H7 (cell line): ENCODE measurements at regions not wholly inside any gene's neighbourhood (a gene's known extent, or its start where the extent isn't known, plus 50 kb on each side); places are given as distances from the start of the nearest gene placed in this dataset.
"Not testable (repeated sequence)": the region's sequence is repeated elsewhere in the genome, so short reads cannot be mapped to it uniquely, and the experiment has no call there.

ENCODE experiments used
- DNase-seq: peaks from one replicate; pipeline ENCODE4 v3.0.0; 2012
- H3K27me3 ChIP-seq: 2 replicates; pipeline ENCODE4 v1.6.0; 2011; ENCODE audit warnings: mild to moderate bottlenecking, low read length; ENCODE audit not compliant: control insufficient read depth, insufficient read depth
- H3K36me3 ChIP-seq: replicated peaks from 2 replicates; pipeline ENCODE4 v1.5.1; 2011; ENCODE audit warnings: low read length; ENCODE audit not compliant: control insufficient read depth, insufficient read depth
- H3K4me3 ChIP-seq: 2 replicates; pipeline ENCODE4 v1.5.1; 2011; ENCODE audit warnings: low read depth, mild to moderate bottlenecking, control low read depth, low read length, moderate library complexity; ENCODE audit not compliant: insufficient read depth

- H3K27me3 ChIP-seq, result no peaks in the 10 kb centered on the region
- no peak overlapping the region for H3K4me3 ChIP-seq
- no peak for DNase-seq
- no peaks in the 10 kb centered on the region for H3K36me3 ChIP-seq
These were observed 636.2 kb upstream of the ST8SIA4 start for GRCh38 chr5:101539315-101539714.

DNA sequence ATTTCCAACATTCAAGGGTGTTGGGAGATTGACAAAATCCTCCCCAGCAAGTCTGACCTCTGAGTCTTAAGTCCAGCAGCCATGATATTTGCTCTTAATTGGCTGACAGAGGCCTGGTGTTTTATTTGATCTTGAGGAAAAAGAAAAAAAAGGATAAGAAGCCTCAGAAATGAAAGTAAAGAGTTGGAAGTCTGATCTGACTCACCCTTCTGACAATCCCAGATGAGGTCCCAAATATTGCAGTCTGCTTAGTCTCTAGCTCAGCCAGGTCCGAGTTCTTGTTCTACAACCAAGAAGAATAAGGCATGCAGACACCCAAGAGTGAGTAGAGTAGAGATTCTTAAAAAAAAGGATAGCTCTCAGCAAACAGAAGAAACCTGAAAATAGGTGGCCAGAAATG is 632.5 kb upstream of the ST8SIA4 start:
- Histone ChIP-seq H3K27me3 (no peaks in the 10 kb centered on the region), H3K4me3 (no peak overlapping the region), H3K36me3 (no peaks in the 10 kb centered on the region)
- no peak for DNase-seq

GRCh38 chr5:101534491-101535110 is 631.5 kb upstream of the ST8SIA4 start:
- Histone ChIP-seq H3K27me3 (no peaks in the 10 kb centered on the region), H3K4me3 (no peak overlapping the region), H3K36me3 (no peaks in the 10 kb centered on the region)
- no peak for DNase-seq

- Histone ChIP-seq H3K4me3 (no peak overlapping the region), H3K27me3 (no peaks in the 10 kb centered on the region), H3K36me3 (no peaks in the 10 kb centered on the region)
- DNase-seq, result no peak
These were observed 629.3 kb upstream of the ST8SIA4 start for GRCh38 chr5:101532430-101532829.

DNA sequence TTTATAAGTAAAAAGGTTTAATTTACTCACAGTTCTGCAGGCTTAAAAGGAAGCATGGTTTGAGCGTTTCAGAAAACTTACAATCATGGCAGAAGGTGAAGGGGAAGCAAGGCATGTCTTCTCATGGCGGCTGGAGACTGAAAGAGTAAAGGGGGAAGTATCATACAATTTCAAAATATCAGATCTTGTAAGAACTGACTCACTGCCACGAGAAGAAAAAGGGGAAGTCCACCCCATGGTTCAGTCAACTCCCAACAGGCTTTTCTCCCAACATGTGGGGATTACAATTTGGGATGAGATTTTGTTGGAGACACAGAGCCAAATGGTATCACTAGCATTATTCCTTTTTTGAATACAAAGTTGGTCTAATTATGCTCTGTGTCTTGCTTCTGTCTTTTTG is 627.9 kb upstream of the ST8SIA4 start:
- no peak overlapping the region for H3K4me3 ChIP-seq
- DNase-seq, result no peak
- H3K27me3 ChIP-seq, result no peaks in the 10 kb centered on the region
- no peaks in the 10 kb centered on the region for H3K36me3 ChIP-seq

- not testable (repeated sequence) for H3K4me3 ChIP-seq, H3K27me3 ChIP-seq, H3K36me3 ChIP-seq, DNase-seq
These were observed 626.0 kb upstream of the ST8SIA4 start for GRCh38 chr5:101529094-101529493.

- DNase-seq, result no peak
- no peaks in the 10 kb centered on the region for H3K36me3 ChIP-seq
- no peaks in the 10 kb centered on the region for H3K27me3 ChIP-seq
- H3K4me3 ChIP-seq, result no peak overlapping the region
These were observed 617.3 kb upstream of the ST8SIA4 start for GRCh38 chr5:101520417-101520816.

DNA sequence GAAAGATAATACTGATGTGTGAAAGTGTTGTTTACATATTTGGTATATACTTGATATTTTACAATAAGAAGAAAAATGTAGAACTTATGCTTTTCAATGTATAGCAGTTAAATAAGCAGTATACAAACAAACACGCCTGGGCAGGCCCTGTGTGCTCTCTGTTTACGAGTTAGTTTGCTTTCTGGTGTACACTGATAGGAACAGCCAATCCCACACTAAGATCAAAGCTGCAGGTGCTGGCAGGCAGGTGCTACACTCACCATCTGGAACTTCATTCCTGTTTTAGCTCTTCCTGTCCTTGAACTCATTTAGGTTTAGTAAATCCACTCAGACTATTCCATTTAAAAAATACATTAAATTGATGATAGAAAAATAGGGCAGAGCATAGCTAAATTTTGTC is 614.7 kb upstream of the ST8SIA4 start:
- Histone ChIP-seq H3K36me3 (no peaks in the 10 kb centered on the region), H3K27me3 (no peaks in the 10 kb centered on the region), H3K4me3 (no peak overlapping the region)
- no peak for DNase-seq

DNA sequence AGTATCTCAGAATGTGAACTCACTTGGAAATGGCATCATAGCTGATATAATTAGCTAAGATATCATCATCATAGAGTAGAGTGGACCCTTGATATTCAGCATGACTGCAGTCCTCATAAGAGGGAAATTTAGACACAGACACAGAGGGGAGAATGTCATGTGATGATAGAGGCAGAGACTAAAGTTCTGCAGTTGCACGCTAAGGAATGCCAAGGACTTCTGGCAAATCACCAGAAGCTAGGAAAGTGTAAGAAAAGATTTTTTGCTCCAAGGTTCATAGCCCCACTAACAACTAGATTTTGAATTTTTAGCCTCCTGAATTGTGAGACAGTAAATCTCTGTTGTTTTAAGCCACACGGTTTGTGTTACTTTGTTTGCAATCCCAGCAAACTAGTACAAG is 612.6 kb upstream of the ST8SIA4 start:
- Histone ChIP-seq H3K4me3 (no peak overlapping the region), H3K36me3 (no peaks in the 10 kb centered on the region), H3K27me3 (no peaks in the 10 kb centered on the region)
- no peak for DNase-seq

DNA sequence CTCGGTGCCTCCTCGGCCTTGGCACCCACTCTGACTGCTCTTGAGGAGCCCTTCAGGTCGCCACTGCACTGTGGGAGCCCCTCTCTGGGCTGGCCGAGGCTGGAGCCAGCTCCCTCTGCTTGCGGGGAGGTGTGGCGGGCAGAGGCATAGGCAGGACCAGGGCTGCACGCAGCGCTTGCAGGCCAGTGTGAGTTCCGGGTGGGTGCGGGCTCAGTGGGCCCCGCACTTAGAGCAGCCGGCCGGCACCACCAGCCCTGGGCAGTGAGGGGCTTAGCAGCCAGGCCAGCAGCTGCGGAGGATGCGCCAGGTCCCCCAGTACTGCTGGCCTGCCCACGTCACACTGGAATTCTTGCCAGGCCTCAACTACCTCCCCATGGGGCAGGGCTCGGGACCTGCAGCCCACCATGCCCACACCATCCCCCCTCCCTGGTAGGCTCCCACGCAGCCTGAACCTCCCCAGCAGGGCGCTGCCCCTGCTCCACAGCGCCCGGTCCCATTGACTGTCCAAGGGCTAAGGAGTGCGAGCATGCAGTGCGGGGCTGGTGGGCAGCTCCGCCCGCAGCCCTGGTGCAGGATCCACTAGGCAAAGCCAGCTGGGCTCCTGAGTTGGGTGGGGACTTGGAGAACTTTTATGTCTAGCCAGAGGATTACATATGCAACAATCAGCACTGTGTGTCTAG is 602.9 kb upstream of the ST8SIA4 start:
- H3K36me3 ChIP-seq, result no peaks in the 10 kb centered on the region
- no peak overlapping the region for H3K4me3 ChIP-seq
- no peaks in the 10 kb centered on the region for H3K27me3 ChIP-seq
- DNase-seq, result peak; percentile 2

- Histone ChIP-seq H3K27me3 (no peaks in the 10 kb centered on the region), H3K36me3 (no peaks in the 10 kb centered on the region)
- no peak for DNase-seq
These were observed 579.8 kb upstream of the ST8SIA4 start for GRCh38 chr5:101482931-101483330.

DNA sequence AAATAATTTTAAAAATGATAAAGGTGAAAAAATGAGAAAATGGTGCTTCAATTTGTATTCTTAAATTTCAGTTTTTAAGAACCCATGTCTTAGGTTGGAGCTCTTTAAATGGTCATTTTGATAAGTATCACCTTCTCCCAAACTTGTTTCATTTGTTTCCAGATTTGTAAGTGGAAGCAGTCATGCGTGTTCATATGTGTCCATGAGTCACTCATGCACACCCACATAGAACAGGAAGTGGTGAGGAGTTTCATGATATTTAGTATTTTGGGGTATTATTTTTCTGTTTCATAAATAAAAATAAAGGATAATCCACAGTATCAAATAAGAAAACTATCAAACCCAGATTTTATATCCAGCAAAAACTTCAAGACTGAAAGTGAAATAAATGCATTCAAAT is 570.4 kb upstream of the ST8SIA4 start:
- H3K36me3 ChIP-seq, result no peaks in the 10 kb centered on the region
- H3K4me3 ChIP-seq, result no peak overlapping the region

More at GRCh38 chr5:101482931-101483330, 579.8 kb upstream of the ST8SIA4 start:
- H3K4me3 ChIP-seq, result no peak overlapping the region

GRCh38 chr5:101461455-101461854 is 558.4 kb upstream of the ST8SIA4 start:
- no peak for DNase-seq
- Histone ChIP-seq H3K27me3 (no peaks in the 10 kb centered on the region), H3K36me3 (no peaks in the 10 kb centered on the region), H3K4me3 (no peak overlapping the region)

More for the DNA sequence above, 570.4 kb upstream of the ST8SIA4 start:
- no peak for DNase-seq
- H3K27me3 ChIP-seq, result no peaks in the 10 kb centered on the region

DNA sequence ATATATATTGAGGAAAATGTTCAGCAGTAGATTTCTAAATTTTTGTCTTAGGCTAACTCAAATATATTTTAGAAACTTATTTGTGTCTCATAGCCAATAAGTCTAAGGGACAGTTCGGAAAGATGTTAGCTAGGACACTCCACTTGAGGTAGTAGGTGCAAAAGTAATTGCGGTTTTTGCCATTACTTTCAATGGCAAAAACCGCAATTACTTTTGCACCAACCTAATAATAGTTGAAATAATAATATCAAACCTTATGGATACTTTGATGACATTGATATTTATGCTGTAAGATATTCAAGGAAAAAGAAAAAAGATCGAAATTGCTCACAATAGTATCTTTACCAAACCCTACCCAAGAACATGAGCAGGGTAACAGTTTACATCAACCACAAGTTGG is 555.5 kb upstream of the ST8SIA4 start:
- Histone ChIP-seq H3K36me3 (no peaks in the 10 kb centered on the region), H3K27me3 (no peaks in the 10 kb centered on the region), H3K4me3 (no peak overlapping the region)
- DNase-seq, result no peak

GRCh38 chr5:101455851-101456250 is 552.8 kb upstream of the ST8SIA4 start:
- Histone ChIP-seq H3K4me3 (no peak overlapping the region), H3K36me3 (no peaks in the 10 kb centered on the region), H3K27me3 (no peaks in the 10 kb centered on the region)
- DNase-seq, result no peak
